ENCODE measurements at regions not wholly inside any gene's neighbourhood (a gene's known extent, or its start where the extent isn't known, plus 50 kb on each side); places are given as distances from the start of the nearest gene placed in this dataset.
A peak's percentile ranks its signal among the peaks of the same experiment; 100 is the strongest.

DNA sequence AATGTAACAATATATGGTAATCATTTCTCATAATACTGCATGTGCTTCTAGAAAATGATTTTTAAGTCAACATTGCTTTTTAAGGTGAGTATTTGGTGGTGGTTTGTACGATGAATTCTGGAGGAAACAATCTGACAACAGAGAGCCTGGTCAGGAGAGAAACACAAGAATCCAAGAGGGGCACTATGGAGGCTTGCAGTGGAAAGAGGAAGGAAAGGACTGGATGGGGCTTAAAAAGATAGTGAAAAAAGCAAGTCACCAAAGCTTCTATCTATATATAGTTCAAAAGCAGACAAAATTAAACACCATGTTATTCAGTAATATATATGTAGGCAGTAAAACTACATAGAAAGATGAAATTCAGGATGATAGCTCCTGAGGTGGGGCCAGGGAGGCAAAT is 109.4 kb upstream of the SERTAD2 start:
- no peak for DNase-seq
- H3K9ac ChIP-seq, result no peak overlapping the region
- no peaks in the 10 kb centered on the region for H3K9me2 ChIP-seq
- no peak overlapping the region for H3K4me3 ChIP-seq (ENCODE audit: low read depth in 2 of 2, low read length in 1 of 2)
- no peaks in the 10 kb centered on the region for H3K36me3 ChIP-seq (replicated peaks in 1 of 2; ENCODE audit: control insufficient read depth in 1 of 2, insufficient read depth in 2 of 2, low read length in 1 of 2)
- H3F3A ChIP-seq (replicated peaks; ENCODE audit: insufficient read depth), result peaks cover 11% of the 10 kb centered on the region
- H4K20me1 ChIP-seq (ENCODE audit: insufficient read depth), result no peaks in the 10 kb centered on the region
- ChIA-PET CTCF (interaction anchor here (0.6 to 2.8 kb wide), 5 partner anchors 12 to 176 kb away, joined by 3 to 10 read pairs (median 3); no protein-coding TSS in a partner anchor), POLR2A (interaction anchor here (0.6 kb wide), 1 partner anchor 810 kb away, joined by 6 read pairs; no protein-coding TSS in a partner anchor)
- TF ChIP-seq JUND (IDR thresholded peaks at IDR 0.05), result no peak
- no peak for TF ChIP-seq RXRA (IDR thresholded peaks at IDR 0.05; ENCODE audit: borderline replicate concordance, low read depth)
- no peak for TF ChIP-seq RCOR1 (IDR thresholded peaks at IDR 0.05; ENCODE audit: low read length)
- no peak for TF ChIP-seq EP300 (IDR thresholded peaks at IDR 0.05; ENCODE audit: borderline replicate concordance in 1 of 2, low read depth in 1 of 2, low read length in 1 of 2)
- no peak for TF ChIP-seq SMC3 (IDR thresholded peaks at IDR 0.05; ENCODE audit: low read depth, low read length)
- 78% methylated on average over 1 of the region's 1 CpG for WGBS (ENCODE audit: low lambda C conversion rate)
- no peak overlapping the region for H3K27ac ChIP-seq (ENCODE audit: low read depth in 2 of 2, low read length in 1 of 2)
- H2AFZ ChIP-seq (ENCODE audit: low read depth), result peak overlapping the region; percentile 50
- peaks cover 0 to 2% of the 10 kb centered on the region in 2 experiments; a peak in 2 of 4 replicates for H3K4me1 ChIP-seq (ENCODE audit: control insufficient read depth in 1 of 2, insufficient read depth in 2 of 2, low read depth in 1 of 2, low read length in 1 of 2)
- H3K79me2 ChIP-seq (ENCODE audit: insufficient read depth), result no peaks in the 10 kb centered on the region
- H3K27me3 ChIP-seq (ENCODE audit: insufficient read depth), result no peaks in the 10 kb centered on the region
- H3K9me3 ChIP-seq, result no peaks in the 10 kb centered on the region
- no peak overlapping the region for H3K4me2 ChIP-seq

DNA sequence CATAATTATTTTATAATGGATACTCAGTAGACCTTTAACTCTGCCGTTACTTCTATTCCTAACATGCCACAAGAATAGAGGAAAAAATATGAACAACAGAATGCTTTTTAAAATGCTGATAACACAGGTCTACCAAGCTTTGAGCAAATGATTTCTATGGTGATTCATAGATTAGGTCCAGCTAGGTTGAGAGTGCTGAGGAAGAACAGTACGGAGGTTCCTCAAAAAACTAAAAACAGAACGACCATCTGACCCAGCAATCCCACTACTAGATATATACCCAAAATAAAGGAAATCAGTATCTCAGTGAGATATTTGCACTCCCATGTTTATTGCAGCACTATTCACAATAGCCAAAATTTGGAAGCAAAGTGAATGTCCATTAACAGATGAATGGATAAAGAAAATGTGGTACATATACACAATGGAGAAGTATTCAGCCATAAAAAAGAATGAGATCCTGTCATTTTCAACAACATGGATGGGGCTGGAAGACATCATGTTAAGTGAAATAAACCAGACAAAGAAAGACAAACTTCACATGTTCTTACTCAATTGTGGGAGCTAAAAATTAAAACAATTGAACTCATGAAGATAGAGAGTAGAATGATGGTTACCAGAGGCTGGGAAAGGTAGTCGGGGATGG is 111.6 kb upstream of the SERTAD2 start:
- H3K79me2 ChIP-seq (ENCODE audit: insufficient read depth), result no peaks in the 10 kb centered on the region
- no peak overlapping the region for H3K9ac ChIP-seq
- H3F3A ChIP-seq (replicated peaks; ENCODE audit: insufficient read depth), result peaks cover 20% of the 10 kb centered on the region
- no peak overlapping the region for H3K4me2 ChIP-seq
- H3K36me3 ChIP-seq (replicated peaks in 1 of 2; ENCODE audit: control insufficient read depth in 1 of 2, insufficient read depth in 2 of 2, low read length in 1 of 2), result no peaks in the 10 kb centered on the region
- no peak overlapping the region for H3K27ac ChIP-seq (ENCODE audit: low read depth in 2 of 2, low read length in 1 of 2)
- ChIA-PET POLR2A (no interaction called here), CTCF (interaction anchor here (1.2 kb wide), 1 partner anchor 119 kb away, joined by 3 read pairs; no protein-coding TSS in a partner anchor)
- TF ChIP-seq ELF1 (IDR thresholded peaks at IDR 0.05), result no peak
- TF ChIP-seq JUND (IDR thresholded peaks at IDR 0.05), result no peak
- TF ChIP-seq FOSL2 (IDR thresholded peaks at IDR 0.05; ENCODE audit: borderline replicate concordance, low read depth), result no peak
- TF ChIP-seq MEF2A (IDR thresholded peaks at IDR 0.05; ENCODE audit: borderline replicate concordance, low read depth), result no peak
- no peak for TF ChIP-seq SIN3A (IDR thresholded peaks at IDR 0.05; ENCODE audit: borderline replicate concordance, low read depth, low read length)
- TF ChIP-seq FOXJ3 (CRISPR knock-in tag; IDR thresholded peaks at IDR 0.05), result no peak
- TF ChIP-seq CHD2 (IDR thresholded peaks at IDR 0.05; ENCODE audit: low read length, partially characterized antibody), result no peak
- TF ChIP-seq RCOR1 (IDR thresholded peaks at IDR 0.05; ENCODE audit: low read length), result no peak
- no peak for TF ChIP-seq TCF12 (IDR thresholded peaks at IDR 0.05)
- TF ChIP-seq, protein P1, sequence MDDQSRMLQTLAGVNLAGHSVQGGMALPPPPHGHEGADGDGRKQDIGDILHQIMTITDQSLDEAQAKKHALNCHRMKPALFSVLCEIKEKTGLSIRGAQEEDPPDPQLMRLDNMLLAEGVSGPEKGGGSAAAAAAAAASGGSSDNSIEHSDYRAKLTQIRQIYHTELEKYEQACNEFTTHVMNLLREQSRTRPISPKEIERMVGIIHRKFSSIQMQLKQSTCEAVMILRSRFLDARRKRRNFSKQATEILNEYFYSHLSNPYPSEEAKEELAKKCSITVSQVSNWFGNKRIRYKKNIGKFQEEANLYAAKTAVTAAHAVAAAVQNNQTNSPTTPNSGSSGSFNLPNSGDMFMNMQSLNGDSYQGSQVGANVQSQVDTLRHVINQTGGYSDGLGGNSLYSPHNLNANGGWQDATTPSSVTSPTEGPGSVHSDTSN (IDR thresholded peaks at IDR 0.05), result no peak
- TF ChIP-seq, protein P2, sequence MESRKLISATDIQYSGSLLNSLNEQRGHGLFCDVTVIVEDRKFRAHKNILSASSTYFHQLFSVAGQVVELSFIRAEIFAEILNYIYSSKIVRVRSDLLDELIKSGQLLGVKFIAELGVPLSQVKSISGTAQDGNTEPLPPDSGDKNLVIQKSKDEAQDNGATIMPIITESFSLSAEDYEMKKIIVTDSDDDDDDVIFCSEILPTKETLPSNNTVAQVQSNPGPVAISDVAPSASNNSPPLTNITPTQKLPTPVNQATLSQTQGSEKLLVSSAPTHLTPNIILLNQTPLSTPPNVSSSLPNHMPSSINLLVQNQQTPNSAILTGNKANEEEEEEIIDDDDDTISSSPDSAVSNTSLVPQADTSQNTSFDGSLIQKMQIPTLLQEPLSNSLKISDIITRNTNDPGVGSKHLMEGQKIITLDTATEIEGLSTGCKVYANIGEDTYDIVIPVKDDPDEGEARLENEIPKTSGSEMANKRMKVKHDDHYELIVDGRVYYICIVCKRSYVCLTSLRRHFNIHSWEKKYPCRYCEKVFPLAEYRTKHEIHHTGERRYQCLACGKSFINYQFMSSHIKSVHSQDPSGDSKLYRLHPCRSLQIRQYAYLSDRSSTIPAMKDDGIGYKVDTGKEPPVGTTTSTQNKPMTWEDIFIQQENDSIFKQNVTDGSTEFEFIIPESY (IDR thresholded peaks at IDR 0.05; ENCODE audit: borderline replicate concordance, low read depth), result no peak
- TF ChIP-seq, protein P3, sequence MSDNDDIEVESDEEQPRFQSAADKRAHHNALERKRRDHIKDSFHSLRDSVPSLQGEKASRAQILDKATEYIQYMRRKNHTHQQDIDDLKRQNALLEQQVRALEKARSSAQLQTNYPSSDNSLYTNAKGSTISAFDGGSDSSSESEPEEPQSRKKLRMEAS (IDR thresholded peaks at IDR 0.05; ENCODE audit: low read depth), result no peak
- H3K4me1 ChIP-seq (ENCODE audit: control insufficient read depth in 1 of 2, insufficient read depth in 2 of 2, low read depth in 1 of 2, low read length in 1 of 2), result peaks cover 2 to 13% of the 10 kb centered on the region in 2 experiments; a peak in 3 of 4 replicates
- no peaks in the 10 kb centered on the region for H4K20me1 ChIP-seq (ENCODE audit: insufficient read depth)
- no peaks in the 10 kb centered on the region for H3K27me3 ChIP-seq (ENCODE audit: insufficient read depth)
- no peak for DNase-seq
- H2AFZ ChIP-seq (ENCODE audit: low read depth), result 0 out of 2 replicates have a peak overlapping the region, but pooled peaks have one; percentile 43
- no peaks in the 10 kb centered on the region for H3K9me3 ChIP-seq
- H3K9me2 ChIP-seq, result no peaks in the 10 kb centered on the region
- 93% methylated on average over 4 of the region's 4 CpGs for WGBS (ENCODE audit: low lambda C conversion rate)
- H3K4me3 ChIP-seq (ENCODE audit: low read depth in 2 of 2, low read length in 1 of 2), result no peak overlapping the region
